ENCODE measurements at regions not wholly inside any gene's neighbourhood (a gene's known extent, or its start where the extent isn't known, plus 50 kb on each side); places are given as distances from the start of the nearest gene placed in this dataset.

- TF ChIP-seq CTCF (optimal IDR thresholded peaks at IDR 0.05 in 1 of 3, IDR thresholded peaks at IDR 0.05 in 1 of 3, conservative IDR thresholded peaks at IDR 0.05 in 1 of 3; ENCODE audit: extremely low read depth in 1 of 3, insufficient read depth in 2 of 3, low read length in 3 of 3) (no peak), EZH2 (IDR thresholded peaks at IDR 0.05; ENCODE audit: low read length) (no peak)
These were observed 101.7 kb upstream of the PITX1 start for GRCh38 chr5:135135530-135136226.
